K562 (cell line): ENCODE measurements at regions not wholly inside any gene's neighbourhood (a gene's known extent, or its start where the extent isn't known, plus 50 kb on each side); places are given as distances from the start of the nearest gene placed in this dataset.

Experiments
- IRF1 ChIP-seq: sonication (generic); formaldehyde crosslinking; IDR thresholded peaks from 2 replicates; pipeline ENCODE4 v1.8.0; 2022; ENCODE audit warnings: missing genetic modification reagents, mild to moderate bottlenecking, borderline replicate concordance
- KAT7 ChIP-seq: sonication (generic); formaldehyde crosslinking; IDR thresholded peaks from 2 replicates; pipeline ENCODE4 v1.8.0; 2022; ENCODE audit warnings: missing genetic modification reagents, mild to moderate bottlenecking, borderline replicate concordance
- KDM1A ChIP-seq, 2 experiments: fragments of 450-650 bp; IDR thresholded peaks; 2 replicates each; pipeline ENCODE4 v1.6.1; 2016; ENCODE audit warnings: mild to moderate bottlenecking in 2 of 2
- MAFK ChIP-seq: IDR thresholded peaks from 2 replicates; pipeline ENCODE4 v1.6.1; 2011; ENCODE audit warnings: low read length, improper control_type of control experiment
- MYC ChIP-seq, 2 experiments: fragments of 250-450 bp in 1 of 2; sonication (Bioruptor Pico) in 1 of 2; IDR thresholded peaks; 2 replicates each; pipeline versions ENCODE4 v1.5.1 to v1.6.1; 2012 to 2021; ENCODE audit warnings: low read depth in 2 of 2, borderline replicate concordance in 1 of 2, improper control_type of control experiment in 1 of 2, low read length in 1 of 2, mild to moderate bottlenecking in 1 of 2, moderate library complexity in 1 of 2
- NR2C2 ChIP-seq, 2 experiments: fragments of 200-800 bp in 1 of 2; sonication (Bioruptor generic) in 1 of 2; sonication (generic) in 1 of 2; formaldehyde crosslinking in 1 of 2; IDR thresholded peaks; 2 replicates each; pipeline versions ENCODE4 v1.6.1 to v1.8.0; 2016 to 2022; ENCODE audit warnings: mild to moderate bottlenecking in 1 of 2, missing compliant biosample characterization in 1 of 2, missing genetic modification characterization in 1 of 2, missing genetic modification reagents in 1 of 2
- POLR2A ChIP-seq: fragments of 450-650 bp; conservative IDR thresholded peaks from 2 replicates; pipeline ENCODE4 v1.6.1; 2016
- TRIM24 ChIP-seq, 2 experiments: fragments of 450-650 bp; IDR thresholded peaks; 2 replicates each; pipeline ENCODE4 v1.6.1; 2016
- ZNF785 ChIP-seq: fragments of 250-450 bp; sonication (Bioruptor Pico); IDR thresholded peaks from 2 replicates; pipeline ENCODE4 v1.4.0; 2020; ENCODE audit warnings: mild to moderate bottlenecking

- no peak for TF ChIP-seq KDM1A (IDR thresholded peaks at IDR 0.05)
- TF ChIP-seq NR2C2 (CRISPR knock-in tag; IDR thresholded peaks at IDR 0.05): no peak
- TF ChIP-seq NR2C2 (tag; IDR thresholded peaks at IDR 0.05): no peak
- no peak for TF ChIP-seq MAFK
- no peak for TF ChIP-seq TRIM24 (IDR thresholded peaks at IDR 0.05)
- TF ChIP-seq MYC (IDR thresholded peaks at IDR 0.05; ENCODE audit: low read depth, low read length): no peak
- TF ChIP-seq MYC (CRISPR knock-in tag; IDR thresholded peaks at IDR 0.05; ENCODE audit: borderline replicate concordance, low read depth): no peak
- no peak for TF ChIP-seq POLR2A
- TF ChIP-seq ZNF785 (CRISPR knock-in tag): no peak
- no peak for TF ChIP-seq KAT7 (CRISPR knock-in tag)
- no peak for TF ChIP-seq IRF1
Measured at GRCh38 chr9:91042024-91042423, 240.4 kb downstream of the SYK start.
